ENCODE measurements at regions not wholly inside any gene's neighbourhood (a gene's known extent, or its start where the extent isn't known, plus 50 kb on each side); places are given as distances from the start of the nearest gene placed in this dataset.

GRCh38 chr13:111399334-111399733 lies 78.9 kb downstream of the TEX29 start:
- H3K9me3 ChIP-seq (ENCODE audit: low read length): no peaks in the 10 kb centered on the region
- no peaks in the 10 kb centered on the region for H3K36me3 ChIP-seq (ENCODE audit: insufficient read depth, low read length)
- no peak overlapping the region for H3K27ac ChIP-seq (ENCODE audit: low read length)
- H3K4me2 ChIP-seq (ENCODE audit: low read length): no peak overlapping the region
- no peak overlapping the region for H2AFZ ChIP-seq (ENCODE audit: low read depth, low read length)
- H3K9me2 ChIP-seq (ENCODE audit: insufficient read depth, low read length): no peaks in the 10 kb centered on the region
- H3K79me2 ChIP-seq (replicated peaks; ENCODE audit: insufficient read depth, low read length): no peaks in the 10 kb centered on the region
- H4K20me1 ChIP-seq (ENCODE audit: insufficient read depth): no peaks in the 10 kb centered on the region
- H3F3A ChIP-seq (ENCODE audit: insufficient read depth, low read length, poor library complexity, severe bottlenecking): no peaks in the 10 kb centered on the region
- H3K4me3 ChIP-seq (ENCODE audit: low read length): no peak overlapping the region
- no peak for TF ChIP-seq RAD21 (conservative IDR thresholded peaks at IDR 0.05)
- no peak for TF ChIP-seq EP300 (conservative IDR thresholded peaks at IDR 0.05; ENCODE audit: poor library complexity, severe bottlenecking)
- TF ChIP-seq TAF1 (IDR thresholded peaks at IDR 0.05; ENCODE audit: low read depth): no peak
- no peak for TF ChIP-seq EZH2 (IDR thresholded peaks at IDR 0.05; ENCODE audit: borderline replicate concordance, insufficient read depth, low read length, poor library complexity, severe bottlenecking)
- no peak for TF ChIP-seq REST (IDR thresholded peaks at IDR 0.05; ENCODE audit: borderline replicate concordance)
- TF ChIP-seq MXI1 (conservative IDR thresholded peaks at IDR 0.05; ENCODE audit: poor library complexity, severe bottlenecking): no peak
- no peak for TF ChIP-seq POLR2AphosphoS5 (IDR thresholded peaks at IDR 0.05)
- no peak for TF ChIP-seq CTCF (IDR thresholded peaks at IDR 0.05; ENCODE audit: poor library complexity, severe bottlenecking)
- no peak for TF ChIP-seq SMC3 (conservative IDR thresholded peaks at IDR 0.05; ENCODE audit: poor library complexity)
- H3K27me3 ChIP-seq (ENCODE audit: insufficient read depth, low read depth, low read length): no peaks in the 10 kb centered on the region
- no peak overlapping the region for H3K9ac ChIP-seq (ENCODE audit: low read length)

- Histone ChIP-seq H3K27me3 (ENCODE audit: insufficient read depth, low read depth, low read length) (no peaks in the 10 kb centered on the region), H3K4me3 (ENCODE audit: low read length) (no peak overlapping the region), H3K9me2 (ENCODE audit: insufficient read depth, low read length) (no peaks in the 10 kb centered on the region), H4K20me1 (ENCODE audit: insufficient read depth) (no peaks in the 10 kb centered on the region), H3K9me3 (ENCODE audit: low read length) (no peaks in the 10 kb centered on the region), H3K79me2 (replicated peaks; ENCODE audit: insufficient read depth, low read length) (no peaks in the 10 kb centered on the region), H3K36me3 (ENCODE audit: insufficient read depth, low read length) (no peaks in the 10 kb centered on the region), H3K9ac (ENCODE audit: low read length) (no peak overlapping the region), H3F3A (ENCODE audit: insufficient read depth, low read length, poor library complexity, severe bottlenecking) (no peaks in the 10 kb centered on the region), H3K27ac (ENCODE audit: low read length) (no peak overlapping the region), H2AFZ (ENCODE audit: low read depth, low read length) (no peak overlapping the region), H3K4me2 (ENCODE audit: low read length) (no peak overlapping the region)
- no peak for TF ChIP-seq SMC3 (conservative IDR thresholded peaks at IDR 0.05; ENCODE audit: poor library complexity)
- no peak for TF ChIP-seq TAF1 (IDR thresholded peaks at IDR 0.05; ENCODE audit: low read depth)
- no peak for TF ChIP-seq REST (IDR thresholded peaks at IDR 0.05; ENCODE audit: borderline replicate concordance)
- no peak for TF ChIP-seq EP300 (conservative IDR thresholded peaks at IDR 0.05; ENCODE audit: poor library complexity, severe bottlenecking)
- TF ChIP-seq RAD21 (conservative IDR thresholded peaks at IDR 0.05): no peak
- TF ChIP-seq CTCF (IDR thresholded peaks at IDR 0.05; ENCODE audit: poor library complexity, severe bottlenecking): no peak
- TF ChIP-seq MXI1 (conservative IDR thresholded peaks at IDR 0.05; ENCODE audit: poor library complexity, severe bottlenecking): no peak
- TF ChIP-seq POLR2AphosphoS5 (IDR thresholded peaks at IDR 0.05): no peak
- no peak for TF ChIP-seq EZH2 (IDR thresholded peaks at IDR 0.05; ENCODE audit: borderline replicate concordance, insufficient read depth, low read length, poor library complexity, severe bottlenecking)
Measured at GRCh38 chr13:111399776-111400538, 79.5 kb downstream of the TEX29 start.
